Calu3 (cell line): ENCODE measurements at regions not wholly inside any gene's neighbourhood (a gene's known extent, or its start where the extent isn't known, plus 50 kb on each side); places are given as distances from the start of the nearest gene placed in this dataset.

Experiments
- BruUV-seq: library from RNA; stranded (reverse); fragments of 400-500 nt; replicated peaks from 2 replicates; lab custom pipeline; 2021; lab: Mats Ljungman, UMichigan
- CTCF ChIA-PET: fragments of 300-600 bp; sonication (Branson Sonifier 250); formaldehyde crosslinking; loops from one replicate; lab custom pipeline; 2022; ENCODE audit warnings: antibody characterized with exemption; lab: Charles Lee
- DNase-seq: peaks from one replicate; pipeline ENCODE4 v3.0.0; 2022
- H3K27ac Mint-ChIP-seq: one replicate; pipeline ENCODE4 v1.8.0; 2022; ENCODE audit warnings: mixed read lengths; ENCODE audit not compliant: unreplicated experiment
- H3K27me3 Mint-ChIP-seq: one replicate; pipeline ENCODE4 v1.8.0; 2022; ENCODE audit warnings: mixed read lengths; ENCODE audit not compliant: unreplicated experiment
- H3K36me3 Mint-ChIP-seq: one replicate; pipeline ENCODE4 v1.8.0; 2022; ENCODE audit warnings: mild to moderate bottlenecking, moderate library complexity, mixed read lengths; ENCODE audit not compliant: insufficient read depth, unreplicated experiment
- H3K4me1 Mint-ChIP-seq: one replicate; pipeline ENCODE4 v1.8.0; 2022; ENCODE audit warnings: mild to moderate bottlenecking, low read depth, mixed read lengths; ENCODE audit not compliant: unreplicated experiment
- H3K4me3 Mint-ChIP-seq: one replicate; pipeline ENCODE4 v1.8.0; 2022; ENCODE audit warnings: mild to moderate bottlenecking, low read depth, moderate library complexity, mixed read lengths; ENCODE audit not compliant: unreplicated experiment
- H3K9me3 Mint-ChIP-seq: one replicate; pipeline ENCODE4 v1.8.0; 2022; ENCODE audit warnings: low read depth, mixed read lengths; ENCODE audit not compliant: unreplicated experiment
- CTCF ChIP-seq: fragments of 200-600 bp; IDR thresholded peaks from one replicate; pipeline ENCODE4 v1.8.0; 2022; ENCODE audit warnings: antibody characterized with exemption; ENCODE audit not compliant: unreplicated experiment
- intact Hi-C: fragments of 100-400 bp; cut with micrococcal nuclease; formaldehyde crosslinking; loops from one replicate; pipeline ENCODE4 v1.10.0; 2022; ENCODE audit not compliant: unreplicated experiment

DNA sequence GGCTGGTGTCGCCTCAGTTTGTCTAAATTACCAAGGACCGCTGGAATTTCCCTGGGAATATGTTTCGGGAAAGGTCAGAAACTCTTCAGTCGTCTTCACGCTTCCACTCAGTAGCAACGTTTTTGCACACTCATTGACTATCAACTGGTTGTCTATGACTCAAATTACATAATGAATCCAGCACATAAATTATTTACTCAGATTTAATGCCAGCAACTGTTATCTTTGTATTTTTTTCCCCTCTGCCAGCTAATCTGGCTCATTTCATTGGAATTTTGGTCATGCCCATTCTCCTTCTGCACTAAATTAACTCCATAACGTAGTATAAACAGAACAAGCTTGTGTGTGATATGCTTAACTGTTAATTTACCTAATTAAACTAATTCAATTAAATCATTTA, 372.7 kb upstream of the ZFHX3 start:
- Mint-ChIP-seq H3K4me1 (no peaks in the 10 kb centered on the region), H3K27ac (no peak overlapping the region), H3K9me3 (no peaks in the 10 kb centered on the region), H3K36me3 (no peaks in the 10 kb centered on the region), H3K27me3 (peaks cover 96% of the 10 kb centered on the region), H3K4me3 (no peak overlapping the region)
- no TSS peak for BruUV-seq
- TF ChIP-seq CTCF = no peak
- intact Hi-C loops = no loop called here
- DNase-seq = no peak
- CTCF ChIA-PET = no interaction called here

DNA sequence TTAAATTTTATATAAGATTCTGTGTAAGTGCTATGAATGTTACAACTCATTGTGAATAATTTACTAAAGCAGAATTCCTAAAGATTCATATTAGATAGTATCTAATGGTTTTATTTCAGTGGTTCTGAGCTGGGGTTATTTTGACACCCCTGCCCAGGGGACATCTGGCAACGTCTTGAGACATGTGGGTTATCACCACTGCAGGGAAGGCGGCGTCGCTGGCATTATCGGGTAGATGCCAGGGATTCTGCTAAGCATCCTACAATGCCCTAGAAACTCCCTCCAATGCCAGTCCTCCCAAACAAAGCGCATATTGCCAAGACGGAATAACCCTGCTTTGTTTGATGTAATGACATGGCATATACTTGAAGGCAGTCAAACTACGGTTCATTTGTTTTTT, 372.3 kb upstream of the ZFHX3 start:
- no peak for TF ChIP-seq CTCF
- H3K36me3 Mint-ChIP-seq = no peaks in the 10 kb centered on the region
- peaks cover 96% of the 10 kb centered on the region for H3K27me3 Mint-ChIP-seq
- H3K9me3 Mint-ChIP-seq = no peaks in the 10 kb centered on the region
- H3K4me3 Mint-ChIP-seq = no peak overlapping the region
- no peaks in the 10 kb centered on the region for H3K4me1 Mint-ChIP-seq
- CTCF ChIA-PET = no interaction called here
- no peak for DNase-seq
- no peak overlapping the region for H3K27ac Mint-ChIP-seq
- intact Hi-C loops = no loop called here
- BruUV-seq = no TSS peak

DNA sequence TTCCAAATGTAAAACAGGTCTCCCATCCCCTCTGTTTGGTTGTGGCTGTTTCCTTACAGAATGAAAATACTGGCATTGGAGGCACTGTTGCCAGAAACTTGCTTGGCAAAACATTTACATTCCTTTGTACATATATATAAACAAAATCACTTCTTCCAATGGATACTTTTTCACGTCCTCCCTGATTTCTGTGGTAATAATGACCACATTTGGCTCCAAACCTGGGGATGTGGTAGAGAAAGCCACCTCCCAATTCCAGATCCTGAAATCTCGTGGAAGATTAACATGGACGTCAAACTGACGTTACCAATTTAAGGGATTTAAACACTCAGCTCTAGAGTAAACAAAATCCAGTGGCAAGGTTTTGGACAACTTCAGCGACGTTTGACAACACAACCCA, 370.8 kb upstream of the ZFHX3 start:
- H3K27ac Mint-ChIP-seq = no peak overlapping the region
- intact Hi-C loops = no loop called here
- no peaks in the 10 kb centered on the region for H3K9me3 Mint-ChIP-seq
- H3K36me3 Mint-ChIP-seq = no peaks in the 10 kb centered on the region
- no peak for DNase-seq
- BruUV-seq = no TSS peak
- no peak overlapping the region for H3K4me3 Mint-ChIP-seq
- no peak for TF ChIP-seq CTCF
- CTCF ChIA-PET = no interaction called here
- peaks cover 90% of the 10 kb centered on the region for H3K27me3 Mint-ChIP-seq
- H3K4me1 Mint-ChIP-seq = no peaks in the 10 kb centered on the region

GRCh38 chr16:73418051-73418450, 370.1 kb upstream of the ZFHX3 start:
- H3K9me3 Mint-ChIP-seq = no peaks in the 10 kb centered on the region
- DNase-seq = no peak
- no peak overlapping the region for H3K27ac Mint-ChIP-seq
- no peak for TF ChIP-seq CTCF
- H3K27me3 Mint-ChIP-seq = peaks cover 90% of the 10 kb centered on the region
- H3K4me1 Mint-ChIP-seq = no peaks in the 10 kb centered on the region
- BruUV-seq = no TSS peak
- H3K4me3 Mint-ChIP-seq = no peak overlapping the region
- intact Hi-C loops = no loop called here
- no peaks in the 10 kb centered on the region for H3K36me3 Mint-ChIP-seq
- CTCF ChIA-PET = no interaction called here
